ENCODE measurements at regions not wholly inside any gene's neighbourhood (a gene's known extent, or its start where the extent isn't known, plus 50 kb on each side); places are given as distances from the start of the nearest gene placed in this dataset.

- Histone ChIP-seq H3K4me3 (ENCODE audit: low read depth, low read length) (no peak overlapping the region), H3K27me3 (ENCODE audit: control insufficient read depth, insufficient read depth, low read length) (no peaks in the 10 kb centered on the region), H3K36me3 (ENCODE audit: control insufficient read depth, insufficient read depth, low read length) (no peaks in the 10 kb centered on the region)
- DNase-seq (ENCODE audit: low read depth) (no peak), FAIRE-seq (no peak)
- TF ChIP-seq CTCF (IDR thresholded peaks at IDR 0.05; ENCODE audit: insufficient read depth, low read length, severe bottlenecking): no peak
Measured at GRCh38 chr15:100781961-100782530, 97.6 kb upstream of the ALDH1A3 start.

GRCh38 chr15:100783291-100783690, 96.3 kb upstream of the ALDH1A3 start:
- TF ChIP-seq CTCF (IDR thresholded peaks at IDR 0.05; ENCODE audit: insufficient read depth, low read length, severe bottlenecking): no peak
- no peak overlapping the region for H3K4me3 ChIP-seq (ENCODE audit: low read depth, low read length)
- H3K36me3 ChIP-seq (ENCODE audit: control insufficient read depth, insufficient read depth, low read length): no peaks in the 10 kb centered on the region
- no peaks in the 10 kb centered on the region for H3K27me3 ChIP-seq (ENCODE audit: control insufficient read depth, insufficient read depth, low read length)
- no peak for DNase-seq (ENCODE audit: low read depth)
- peak; percentile 86 for FAIRE-seq

- no peaks in the 10 kb centered on the region for H3K27me3 ChIP-seq (ENCODE audit: control insufficient read depth, insufficient read depth, low read length)
- DNase-seq (ENCODE audit: low read depth) (no peak), FAIRE-seq (no peak)
- H3K36me3 ChIP-seq (ENCODE audit: control insufficient read depth, insufficient read depth, low read length): no peaks in the 10 kb centered on the region
- TF ChIP-seq CTCF (IDR thresholded peaks at IDR 0.05; ENCODE audit: insufficient read depth, low read length, severe bottlenecking): no peak
- no peak overlapping the region for H3K4me3 ChIP-seq (ENCODE audit: low read depth, low read length)
Measured at GRCh38 chr15:100783760-100784492, 95.7 kb upstream of the ALDH1A3 start.

GRCh38 chr15:100784493-100785180, 95.0 kb upstream of the ALDH1A3 start:
- no peaks in the 10 kb centered on the region for H3K36me3 ChIP-seq (ENCODE audit: control insufficient read depth, insufficient read depth, low read length)
- TF ChIP-seq CTCF (IDR thresholded peaks at IDR 0.05; ENCODE audit: insufficient read depth, low read length, severe bottlenecking): no peak
- DNase-seq (ENCODE audit: low read depth) (no peak), FAIRE-seq (no peak)
- H3K27me3 ChIP-seq (ENCODE audit: control insufficient read depth, insufficient read depth, low read length): no peaks in the 10 kb centered on the region
- no peak overlapping the region for H3K4me3 ChIP-seq (ENCODE audit: low read depth, low read length)

- Histone ChIP-seq H3K4me3 (ENCODE audit: low read depth, low read length) (no peak overlapping the region), H3K27me3 (ENCODE audit: control insufficient read depth, insufficient read depth, low read length) (no peaks in the 10 kb centered on the region), H3K36me3 (ENCODE audit: control insufficient read depth, insufficient read depth, low read length) (no peaks in the 10 kb centered on the region)
- TF ChIP-seq CTCF (IDR thresholded peaks at IDR 0.05; ENCODE audit: insufficient read depth, low read length, severe bottlenecking): no peak
- FAIRE-seq (peak; percentile 52), DNase-seq (ENCODE audit: low read depth) (peak; percentile 13)
Measured at GRCh38 chr15:100785181-100786138, 94.2 kb upstream of the ALDH1A3 start.

All from bronchial epithelial cell (primary cell).